GM06990 (cell line): ENCODE measurements at regions not wholly inside any gene's neighbourhood (a gene's known extent, or its start where the extent isn't known, plus 50 kb on each side); places are given as distances from the start of the nearest gene placed in this dataset.
A peak's percentile ranks its signal among the peaks of the same experiment; 100 is the strongest.

Experiments
- DNase-seq: peaks from one replicate; pipeline ENCODE4 v3.0.0-alpha.2; 2011; ENCODE audit not compliant: insufficient read length; ENCODE audit errors: extremely low read depth
- H3K27me3 ChIP-seq: replicated peaks from 2 replicates; pipeline ENCODE4 v1.6.0; 2011; ENCODE audit warnings: low read length; ENCODE audit not compliant: control insufficient read depth, insufficient read depth
- H3K36me3 ChIP-seq: 2 replicates; pipeline ENCODE4 v1.5.1; 2011; ENCODE audit warnings: low read length; ENCODE audit not compliant: control insufficient read depth, insufficient read depth
- H3K4me3 ChIP-seq: replicated peaks from 2 replicates; pipeline ENCODE4 v1.5.1; 2011; ENCODE audit warnings: low read depth, mild to moderate bottlenecking, control low read depth, low read length
- CTCF ChIP-seq: IDR thresholded peaks from 2 replicates; pipeline ENCODE4 v1.5.1; 2011; ENCODE audit warnings: low read length, control low read depth, mild to moderate bottlenecking, inconsistent platforms; ENCODE audit not compliant: insufficient read depth, poor library complexity, severe bottlenecking

DNA sequence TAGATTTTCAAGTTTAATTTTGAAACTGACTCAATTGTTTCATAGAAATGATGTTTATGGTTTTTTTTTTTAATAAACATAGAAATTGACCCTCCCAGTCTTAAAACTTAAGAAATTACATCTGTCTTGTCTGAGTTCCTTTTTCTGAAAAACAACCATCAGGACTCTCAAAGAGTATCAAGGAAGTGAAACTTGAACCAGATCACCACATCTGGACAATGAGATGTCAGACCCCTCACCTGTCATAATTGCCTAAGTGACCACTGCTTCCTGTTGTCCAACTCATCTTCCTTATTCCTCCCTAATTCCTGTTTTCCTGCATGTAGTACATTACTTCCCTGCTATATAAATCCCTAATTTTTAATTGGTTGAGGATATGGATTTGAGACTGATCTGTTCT, 441.5 kb upstream of the ARHGEF26 start:
- TF ChIP-seq CTCF = no peak
- H3K4me3 ChIP-seq = no peak overlapping the region
- DNase-seq = no peak

DNA sequence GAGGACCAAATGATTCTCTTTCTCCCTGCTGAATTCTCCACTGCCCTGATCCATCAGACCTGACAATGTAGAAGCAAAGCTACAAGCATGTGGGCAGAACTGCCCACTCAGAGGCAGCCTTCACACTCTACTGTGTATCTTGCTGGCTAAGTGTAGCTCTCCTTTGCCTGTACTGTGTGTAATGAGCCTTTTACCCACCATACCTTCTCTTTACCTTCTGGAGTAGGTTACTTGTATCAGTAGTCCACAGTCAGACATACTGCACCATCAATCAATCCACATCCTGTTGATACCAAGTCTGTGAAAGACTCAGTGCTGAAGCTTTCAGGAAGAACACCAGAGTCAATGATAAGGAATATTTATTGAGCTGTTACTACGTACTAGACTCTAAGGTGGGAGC, 440.7 kb upstream of the ARHGEF26 start:
- TF ChIP-seq CTCF = no peak
- Histone ChIP-seq H3K27me3 (no peaks in the 10 kb centered on the region), H3K4me3 (no peak overlapping the region), H3K36me3 (no peaks in the 10 kb centered on the region)
- no peak for DNase-seq

More for the DNA sequence above, 441.5 kb upstream of the ARHGEF26 start:
- Histone ChIP-seq H3K27me3 (no peaks in the 10 kb centered on the region), H3K36me3 (no peaks in the 10 kb centered on the region)

DNA sequence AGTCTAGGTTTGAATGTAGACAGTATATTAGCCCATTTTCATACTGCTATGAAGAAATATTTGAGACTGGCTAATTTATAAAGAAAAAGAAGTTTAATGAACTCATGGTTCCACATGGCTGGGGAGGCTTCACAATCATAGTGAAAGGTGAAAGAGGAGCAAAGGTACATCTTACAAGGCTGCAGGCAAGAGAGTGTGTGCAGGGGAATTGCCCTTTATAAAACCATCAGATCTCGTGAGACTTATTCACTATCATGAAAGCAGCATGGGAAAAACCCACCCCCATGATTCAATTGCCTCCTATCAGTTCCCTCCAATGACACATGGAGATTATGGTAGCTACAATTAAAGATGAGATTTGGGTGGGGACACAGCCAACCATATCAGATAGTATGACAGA, 440.1 kb upstream of the ARHGEF26 start:
- TF ChIP-seq CTCF = no peak
- no peak for DNase-seq
- Histone ChIP-seq H3K27me3 (no peaks in the 10 kb centered on the region), H3K4me3 (no peak overlapping the region), H3K36me3 (no peaks in the 10 kb centered on the region)

DNA sequence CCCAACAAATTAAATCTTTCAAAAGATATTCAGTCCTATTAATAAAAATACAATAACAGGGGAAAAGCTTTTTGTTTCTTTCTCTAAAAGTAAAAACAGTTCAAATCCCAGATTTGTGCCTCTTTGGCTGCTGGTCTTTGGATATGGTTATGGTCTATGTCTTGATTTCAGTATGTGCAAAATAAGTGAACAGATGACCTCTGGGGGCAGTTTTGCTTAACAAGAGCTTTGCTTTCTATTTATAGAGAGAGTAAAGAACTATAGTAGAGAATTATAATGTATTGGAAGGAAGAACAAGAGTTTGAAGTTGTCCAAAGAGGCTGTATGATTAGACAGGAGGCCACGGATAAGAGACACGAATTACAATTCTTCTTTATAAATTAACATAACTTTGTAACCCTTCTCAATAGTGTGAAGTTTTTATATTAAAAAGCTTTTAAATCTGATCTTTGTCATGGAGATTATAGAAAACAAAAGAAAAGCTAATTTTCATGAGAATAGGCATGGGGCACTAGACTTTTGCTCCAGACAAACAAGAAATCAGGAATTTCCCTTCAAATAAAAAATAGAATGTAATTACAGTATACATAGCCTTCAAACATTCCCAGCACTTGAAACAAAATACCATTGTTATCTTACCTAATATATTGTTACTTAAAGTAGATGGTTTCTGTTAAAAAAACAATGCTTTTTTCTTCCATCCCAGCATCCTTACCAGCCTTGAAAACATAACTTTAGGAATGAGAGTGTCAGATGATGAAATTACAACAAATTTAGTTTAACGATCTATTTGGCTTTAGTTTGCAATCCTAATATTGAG, 432.7 kb upstream of the ARHGEF26 start:
- no peak overlapping the region for H3K4me3 ChIP-seq
- no peak for TF ChIP-seq CTCF
- no peaks in the 10 kb centered on the region for H3K36me3 ChIP-seq
- no peak for DNase-seq
- no peaks in the 10 kb centered on the region for H3K27me3 ChIP-seq

GRCh38 chr3:153693207-153693606, 428.0 kb upstream of the ARHGEF26 start:
- no peaks in the 10 kb centered on the region for H3K36me3 ChIP-seq
- H3K4me3 ChIP-seq = no peak overlapping the region
- H3K27me3 ChIP-seq = no peaks in the 10 kb centered on the region
- DNase-seq = peak; percentile 9
- no peak for TF ChIP-seq CTCF
